ENCODE measurements at regions not wholly inside any gene's neighbourhood (a gene's known extent, or its start where the extent isn't known, plus 50 kb on each side); places are given as distances from the start of the nearest gene placed in this dataset.

DNA sequence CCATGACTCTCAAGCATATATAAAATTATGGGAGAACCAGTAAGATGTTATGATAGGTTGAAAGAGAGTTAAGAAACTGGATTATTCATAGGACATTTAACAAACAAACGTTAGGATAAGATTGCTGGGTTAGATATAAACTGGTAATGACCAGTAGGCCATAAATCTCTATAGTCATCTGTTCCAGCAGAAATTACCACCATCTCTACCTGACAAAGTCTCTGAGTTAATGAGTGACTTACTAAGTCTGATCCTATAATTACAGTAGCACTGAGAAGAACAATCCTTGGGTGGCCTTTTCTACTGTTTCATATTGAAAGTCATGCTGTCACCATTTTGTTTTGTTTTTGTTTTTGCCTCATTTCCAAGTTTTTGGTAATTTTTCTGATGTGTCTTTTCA, 136.9 kb upstream of the CNOT2 start:
- Histone ChIP-seq H3K27me3 (replicated peaks; ENCODE audit: insufficient read depth) (no peaks in the 10 kb centered on the region), H3K4me3 (no peak overlapping the region), H3K27ac (no peak overlapping the region), H3K9me3 (no peaks in the 10 kb centered on the region), H3K36me3 (no peaks in the 10 kb centered on the region), H3K4me1 (replicated peaks) (no peaks in the 10 kb centered on the region)
- TF ChIP-seq POLR2AphosphoS5 (IDR thresholded peaks at IDR 0.05) = no peak
- TF ChIP-seq, protein P1, sequence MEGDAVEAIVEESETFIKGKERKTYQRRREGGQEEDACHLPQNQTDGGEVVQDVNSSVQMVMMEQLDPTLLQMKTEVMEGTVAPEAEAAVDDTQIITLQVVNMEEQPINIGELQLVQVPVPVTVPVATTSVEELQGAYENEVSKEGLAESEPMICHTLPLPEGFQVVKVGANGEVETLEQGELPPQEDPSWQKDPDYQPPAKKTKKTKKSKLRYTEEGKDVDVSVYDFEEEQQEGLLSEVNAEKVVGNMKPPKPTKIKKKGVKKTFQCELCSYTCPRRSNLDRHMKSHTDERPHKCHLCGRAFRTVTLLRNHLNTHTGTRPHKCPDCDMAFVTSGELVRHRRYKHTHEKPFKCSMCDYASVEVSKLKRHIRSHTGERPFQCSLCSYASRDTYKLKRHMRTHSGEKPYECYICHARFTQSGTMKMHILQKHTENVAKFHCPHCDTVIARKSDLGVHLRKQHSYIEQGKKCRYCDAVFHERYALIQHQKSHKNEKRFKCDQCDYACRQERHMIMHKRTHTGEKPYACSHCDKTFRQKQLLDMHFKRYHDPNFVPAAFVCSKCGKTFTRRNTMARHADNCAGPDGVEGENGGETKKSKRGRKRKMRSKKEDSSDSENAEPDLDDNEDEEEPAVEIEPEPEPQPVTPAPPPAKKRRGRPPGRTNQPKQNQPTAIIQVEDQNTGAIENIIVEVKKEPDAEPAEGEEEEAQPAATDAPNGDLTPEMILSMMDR (IDR thresholded peaks at IDR 0.05) = no peak
- TF ChIP-seq POLR2A (IDR thresholded peaks at IDR 0.05) = no peak
- 32% methylated on average over 1 of the region's 1 CpG for WGBS
- no peak for DNase-seq (ENCODE audit: low spot score)
- intact Hi-C loops (cut with DNase I) = no loop called here

DNA sequence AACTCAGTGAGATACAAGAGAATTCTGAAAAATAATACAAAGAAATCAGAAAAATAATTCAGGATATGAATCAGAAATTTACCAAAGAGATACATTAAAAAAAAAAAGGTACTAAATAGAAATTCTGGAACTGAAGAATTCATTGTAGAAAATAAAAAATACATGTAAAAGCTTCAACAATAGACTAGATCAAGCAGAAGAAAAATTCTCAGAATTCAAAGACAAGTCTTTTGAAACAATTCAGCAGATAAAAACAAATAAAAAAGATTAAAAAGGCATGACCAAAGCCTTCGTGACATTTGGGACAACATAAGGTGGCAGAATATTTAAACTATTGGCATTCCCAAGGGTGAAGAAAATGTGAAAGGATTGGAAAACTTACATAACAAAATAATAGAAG, 133.1 kb upstream of the CNOT2 start:
- no peak for TF ChIP-seq POLR2A (IDR thresholded peaks at IDR 0.05)
- no peak for TF ChIP-seq POLR2AphosphoS5 (IDR thresholded peaks at IDR 0.05)
- TF ChIP-seq, protein P1 (IDR thresholded peaks at IDR 0.05) = no peak
- 91% methylated on average over 1 of the region's 1 CpG for WGBS
- Histone ChIP-seq H3K9me3 (no peaks in the 10 kb centered on the region), H3K27me3 (replicated peaks; ENCODE audit: insufficient read depth) (no peaks in the 10 kb centered on the region), H3K36me3 (no peaks in the 10 kb centered on the region), H3K4me3 (no peak overlapping the region), H3K27ac (no peak overlapping the region), H3K4me1 (replicated peaks) (no peaks in the 10 kb centered on the region)
- intact Hi-C loops (cut with DNase I) = no loop called here
- no peak for DNase-seq (ENCODE audit: low spot score)

DNA sequence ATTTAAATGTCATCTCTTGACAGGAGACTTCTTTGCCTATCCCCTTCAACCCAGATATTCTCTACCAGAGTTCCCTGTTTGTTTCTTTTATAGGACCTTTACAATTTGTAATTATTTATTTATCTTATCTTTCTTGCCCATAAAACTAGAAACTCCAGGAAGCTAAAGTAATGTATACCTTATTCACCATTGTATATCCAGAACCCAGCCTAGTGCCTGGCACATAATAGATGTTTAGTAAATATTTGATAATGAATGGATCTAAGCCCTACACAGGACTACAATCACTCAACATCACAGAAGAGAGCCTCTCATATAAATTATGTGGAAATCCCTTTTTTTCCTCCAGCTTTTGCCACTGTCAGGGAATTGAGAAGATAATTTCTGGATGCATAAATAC, 125.6 kb upstream of the CNOT2 start:
- Histone ChIP-seq H3K4me1 (replicated peaks) (no peaks in the 10 kb centered on the region), H3K27ac (no peak overlapping the region), H3K4me3 (no peak overlapping the region), H3K9me3 (no peaks in the 10 kb centered on the region), H3K27me3 (replicated peaks; ENCODE audit: insufficient read depth) (no peaks in the 10 kb centered on the region), H3K36me3 (no peaks in the 10 kb centered on the region)
- intact Hi-C loops (cut with DNase I) = no loop called here
- no peak for DNase-seq (ENCODE audit: low spot score)
- TF ChIP-seq POLR2A (IDR thresholded peaks at IDR 0.05) (no peak), POLR2AphosphoS5 (IDR thresholded peaks at IDR 0.05) (no peak)
- TF ChIP-seq, protein P1 (IDR thresholded peaks at IDR 0.05) = no peak

DNA sequence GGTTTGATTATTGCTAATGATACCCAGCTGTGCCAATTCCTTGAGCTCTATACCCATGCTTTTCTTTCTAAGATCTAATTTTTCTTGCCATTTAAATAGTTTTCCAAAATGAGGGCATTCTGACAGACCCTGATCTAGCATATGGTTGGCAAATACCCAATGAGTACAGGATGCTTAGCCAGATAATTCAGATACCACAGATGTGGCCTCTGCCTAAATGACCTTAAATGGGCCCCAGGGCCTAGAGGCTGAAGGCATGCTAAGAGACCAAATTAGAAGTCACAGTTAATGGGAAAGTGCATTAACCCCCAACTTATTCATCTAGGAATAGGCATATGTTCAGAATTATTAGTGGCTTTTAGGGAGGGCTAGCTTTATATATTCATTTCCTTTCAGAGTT, 122.3 kb upstream of the CNOT2 start:
- H3K27ac ChIP-seq = no peak overlapping the region
- no peaks in the 10 kb centered on the region for H3K27me3 ChIP-seq (replicated peaks; ENCODE audit: insufficient read depth)
- no peak for TF ChIP-seq POLR2AphosphoS5 (IDR thresholded peaks at IDR 0.05)
- no peak for TF ChIP-seq POLR2A (IDR thresholded peaks at IDR 0.05)
- TF ChIP-seq, protein P1 (IDR thresholded peaks at IDR 0.05) = no peak
- H3K9me3 ChIP-seq = no peaks in the 10 kb centered on the region
- intact Hi-C loops (cut with DNase I) = no loop called here
- H3K4me3 ChIP-seq = no peak overlapping the region
- no peak for DNase-seq (ENCODE audit: low spot score)
- no peaks in the 10 kb centered on the region for H3K4me1 ChIP-seq (replicated peaks)
- H3K36me3 ChIP-seq = no peaks in the 10 kb centered on the region

DNA sequence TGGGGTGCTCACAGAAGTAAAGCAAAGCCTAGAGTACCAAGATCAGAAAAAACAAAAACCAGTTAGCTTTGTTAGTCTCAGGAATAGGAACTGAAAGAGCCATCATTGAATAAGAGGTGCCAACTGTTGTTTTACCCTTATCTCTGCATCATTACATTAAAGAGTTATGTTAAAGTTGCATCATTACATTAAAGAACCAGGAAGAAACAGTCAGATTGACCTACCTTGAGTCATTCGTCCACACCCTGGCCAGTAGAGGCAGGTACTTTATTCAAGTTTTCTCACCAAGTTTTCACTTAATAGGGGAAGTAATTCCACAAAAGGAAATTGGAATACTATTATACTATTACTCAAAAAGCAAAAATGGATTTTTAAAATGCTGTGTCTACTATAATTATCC, 121.7 kb upstream of the CNOT2 start:
- intact Hi-C loops (cut with DNase I) = no loop called here
- WGBS = 88% methylated on average over 1 of the region's 1 CpG
- TF ChIP-seq POLR2AphosphoS5 (IDR thresholded peaks at IDR 0.05) (no peak), POLR2A (IDR thresholded peaks at IDR 0.05) (no peak)
- TF ChIP-seq, protein P1 (IDR thresholded peaks at IDR 0.05) = no peak
- H3K27ac ChIP-seq = no peak overlapping the region
- no peak overlapping the region for H3K4me3 ChIP-seq
- no peaks in the 10 kb centered on the region for H3K36me3 ChIP-seq
- H3K27me3 ChIP-seq (replicated peaks; ENCODE audit: insufficient read depth) = no peaks in the 10 kb centered on the region
- no peaks in the 10 kb centered on the region for H3K4me1 ChIP-seq (replicated peaks)
- H3K9me3 ChIP-seq = no peaks in the 10 kb centered on the region
- DNase-seq (ENCODE audit: low spot score) = no peak

Data from prostate gland (tissue), 2 donors.